HT-29 (cell line): ENCODE measurements at regions not wholly inside any gene's neighbourhood (a gene's known extent, or its start where the extent isn't known, plus 50 kb on each side); places are given as distances from the start of the nearest gene placed in this dataset.

Experiments used
- DNase-seq: peaks from one replicate; pipeline ENCODE4 v3.0.0-alpha.2; 2015; ENCODE audit warnings: low spot score

- no peak for DNase-seq
Measured at GRCh38 chr11:129267716-129268115, 75.6 kb upstream of the ARHGAP32 start.

- DNase-seq = no peak
Measured at GRCh38 chr11:129266536-129266935, 74.4 kb upstream of the ARHGAP32 start.

- DNase-seq = no peak
Measured at GRCh38 chr11:129265125-129265788, 73.1 kb upstream of the ARHGAP32 start.

- no peak for DNase-seq
Measured at GRCh38 chr11:129264114-129264513, 72.0 kb upstream of the ARHGAP32 start.

GRCh38 chr11:129260750-129261149, 68.6 kb upstream of the ARHGAP32 start:
- no peak for DNase-seq

GRCh38 chr11:129259931-129260348, 67.8 kb upstream of the ARHGAP32 start:
- DNase-seq = peak; percentile 64

- DNase-seq = no peak
Measured at GRCh38 chr11:129258205-129258604, 66.1 kb upstream of the ARHGAP32 start.

GRCh38 chr11:129257512-129257911, 65.4 kb upstream of the ARHGAP32 start:
- DNase-seq = peak; percentile 19

GRCh38 chr11:129252621-129253020, 60.5 kb upstream of the ARHGAP32 start:
- no peak for DNase-seq

GRCh38 chr11:129251067-129251466, 58.9 kb upstream of the ARHGAP32 start:
- no peak for DNase-seq

GRCh38 chr11:129249923-129250322, 57.8 kb upstream of the ARHGAP32 start:
- no peak for DNase-seq

GRCh38 chr11:129249351-129249750, 57.2 kb upstream of the ARHGAP32 start:
- DNase-seq = no peak

GRCh38 chr11:129248618-129249017, 56.5 kb upstream of the ARHGAP32 start:
- peak; percentile 31 for DNase-seq

GRCh38 chr11:129247135-129247534, 55.0 kb upstream of the ARHGAP32 start:
- peak; percentile 82 for DNase-seq

- no peak for DNase-seq
Measured at GRCh38 chr11:129242855-129243254, 50.7 kb upstream of the ARHGAP32 start.
